ENCODE measurements at regions not wholly inside any gene's neighbourhood (a gene's known extent, or its start where the extent isn't known, plus 50 kb on each side); places are given as distances from the start of the nearest gene placed in this dataset.
"Not testable (repeated sequence)": the region's sequence is repeated elsewhere in the genome, so short reads cannot be mapped to it uniquely, and the experiment has no call there.

DNA sequence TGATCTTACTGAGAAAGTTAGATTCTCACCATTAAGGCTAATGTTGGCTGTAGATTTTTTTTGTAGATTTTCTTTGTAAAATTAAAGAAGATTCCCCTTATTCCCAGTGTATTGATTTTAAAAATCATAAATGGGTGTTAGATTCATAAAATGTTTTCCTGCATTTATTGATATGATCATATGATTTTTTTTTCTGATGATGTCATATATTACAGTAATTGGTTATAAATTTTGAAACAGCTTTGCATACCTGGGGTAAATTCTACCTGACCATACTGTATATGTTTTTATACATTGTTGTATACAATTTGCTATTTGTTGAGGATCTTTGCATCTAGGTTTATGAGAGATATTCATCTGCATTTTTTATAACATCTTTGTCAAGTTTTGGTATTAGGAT lies 880.3 kb upstream of the GRIA3 start:
- no peak for DNase-seq (ENCODE audit: low read depth in 2 of 2)

DNA sequence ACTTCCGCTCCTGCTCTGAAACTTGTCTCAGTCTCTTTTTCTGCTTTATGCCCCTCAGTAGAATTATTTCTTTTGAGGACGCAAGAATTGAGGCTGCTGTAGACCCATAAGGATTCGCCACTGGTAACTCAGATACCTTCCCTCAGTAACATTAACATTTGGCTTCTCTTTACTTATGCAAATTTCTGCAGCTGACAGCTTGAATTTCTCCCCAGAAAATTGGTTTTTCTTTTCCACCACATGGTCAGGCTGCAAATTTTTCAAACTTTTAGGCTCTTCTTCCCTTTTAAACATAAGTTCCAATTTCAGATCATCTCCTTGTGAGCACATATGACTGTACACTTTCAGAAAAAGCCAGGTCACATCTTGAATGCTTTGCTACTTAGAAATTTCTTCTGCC lies 839.3 kb upstream of the GRIA3 start:
- DNase-seq (ENCODE audit: low read depth in 2 of 2): no peak

DNA sequence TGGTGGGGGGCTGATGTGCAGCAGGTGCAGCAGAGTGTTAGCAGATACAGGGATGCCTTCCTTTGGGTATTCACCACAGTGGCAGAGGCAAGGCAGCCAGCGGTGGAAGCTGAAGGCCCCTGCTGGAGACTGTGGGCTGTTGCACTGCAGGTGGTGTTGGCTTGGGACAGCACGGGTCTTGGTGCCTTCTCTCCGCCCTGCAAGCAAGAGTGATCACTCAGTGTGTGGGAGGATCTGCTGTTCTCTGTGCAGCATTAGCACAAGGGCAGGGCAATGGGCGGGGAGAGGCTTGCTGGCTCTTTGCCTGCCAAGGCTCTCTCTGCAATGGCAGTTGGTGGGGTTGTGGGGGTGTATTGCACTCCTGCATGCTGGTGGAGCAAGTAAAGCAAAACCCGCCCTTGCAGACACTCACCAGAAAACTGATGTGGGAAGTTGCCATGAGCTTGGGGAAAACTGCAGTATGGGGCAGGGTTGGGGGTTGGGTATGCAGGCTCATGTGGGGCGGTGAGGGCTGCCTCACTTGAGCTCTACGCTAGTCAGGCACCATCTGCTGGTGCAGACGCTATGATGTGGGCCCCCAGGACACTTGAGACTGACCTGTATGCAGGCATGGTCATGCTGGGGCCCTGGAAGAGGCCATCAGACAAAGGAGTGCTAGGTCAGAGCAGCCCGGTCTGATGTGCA lies 820.8 kb upstream of the GRIA3 start:
- DNase-seq (ENCODE audit: low read depth in 2 of 2): no peak

DNA sequence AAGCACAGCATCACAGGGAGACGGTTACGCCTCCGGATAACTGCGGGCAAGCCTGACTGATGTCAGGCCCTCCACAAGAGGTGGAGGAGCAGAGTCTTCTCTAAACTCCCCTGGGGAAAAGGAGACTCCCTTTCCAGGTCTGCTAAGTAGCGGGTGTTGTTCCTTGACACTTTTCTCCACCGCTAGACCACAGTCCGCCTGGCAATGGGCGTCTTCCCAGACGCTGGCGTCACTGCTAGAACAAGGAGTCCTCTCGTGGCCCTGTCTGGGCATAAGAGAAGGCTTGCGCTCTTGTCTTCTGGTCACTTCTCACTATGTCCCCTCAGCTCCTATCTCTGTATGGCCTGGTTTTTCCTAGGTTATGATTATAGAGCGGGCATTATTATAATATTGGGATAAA lies 808.5 kb upstream of the GRIA3 start:
- not testable (repeated sequence) for DNase-seq (ENCODE audit: low read depth in 2 of 2)

DNA sequence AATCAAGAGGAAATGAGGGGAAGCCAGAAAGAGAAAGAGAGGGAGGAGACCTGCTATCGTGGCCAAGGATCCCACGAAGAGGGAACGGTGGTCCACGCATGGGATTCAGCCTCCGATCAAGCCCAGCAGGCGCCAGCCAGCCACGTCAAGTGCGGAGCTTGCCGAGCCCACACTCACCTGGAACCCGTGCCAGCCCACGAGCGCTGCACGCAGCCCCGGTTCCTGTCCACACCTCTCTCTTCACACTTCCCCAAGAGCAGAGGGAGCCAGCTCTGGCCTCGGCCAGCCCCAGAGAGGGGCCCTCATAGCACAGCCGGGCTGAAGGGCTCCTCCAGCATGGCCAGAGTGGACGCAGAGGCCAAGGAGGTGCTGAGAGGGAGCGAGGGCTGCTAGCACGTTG lies 795.1 kb upstream of the GRIA3 start:
- no peak for DNase-seq (ENCODE audit: low read depth in 2 of 2)

DNA sequence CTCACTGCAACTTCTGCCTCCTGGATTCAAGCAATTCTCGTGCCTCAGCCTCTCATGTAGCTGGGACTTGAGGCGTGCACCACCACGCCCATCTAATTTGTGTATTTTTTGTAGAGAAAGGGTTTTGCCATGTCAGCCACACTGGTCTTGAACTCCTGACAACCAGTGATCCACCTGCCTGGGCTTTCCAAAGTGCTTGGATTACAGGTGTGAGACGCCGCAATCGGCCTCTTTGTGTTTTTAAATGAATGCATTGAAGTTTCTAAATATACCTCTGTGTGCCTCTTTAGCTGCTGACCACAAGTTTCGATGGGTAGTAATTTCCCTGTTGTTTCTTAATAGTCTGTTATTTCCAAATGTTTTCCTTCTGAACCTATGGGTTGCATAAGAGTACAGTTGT lies 765.3 kb upstream of the GRIA3 start:
- no peak for DNase-seq (ENCODE audit: low read depth in 2 of 2)

DNA sequence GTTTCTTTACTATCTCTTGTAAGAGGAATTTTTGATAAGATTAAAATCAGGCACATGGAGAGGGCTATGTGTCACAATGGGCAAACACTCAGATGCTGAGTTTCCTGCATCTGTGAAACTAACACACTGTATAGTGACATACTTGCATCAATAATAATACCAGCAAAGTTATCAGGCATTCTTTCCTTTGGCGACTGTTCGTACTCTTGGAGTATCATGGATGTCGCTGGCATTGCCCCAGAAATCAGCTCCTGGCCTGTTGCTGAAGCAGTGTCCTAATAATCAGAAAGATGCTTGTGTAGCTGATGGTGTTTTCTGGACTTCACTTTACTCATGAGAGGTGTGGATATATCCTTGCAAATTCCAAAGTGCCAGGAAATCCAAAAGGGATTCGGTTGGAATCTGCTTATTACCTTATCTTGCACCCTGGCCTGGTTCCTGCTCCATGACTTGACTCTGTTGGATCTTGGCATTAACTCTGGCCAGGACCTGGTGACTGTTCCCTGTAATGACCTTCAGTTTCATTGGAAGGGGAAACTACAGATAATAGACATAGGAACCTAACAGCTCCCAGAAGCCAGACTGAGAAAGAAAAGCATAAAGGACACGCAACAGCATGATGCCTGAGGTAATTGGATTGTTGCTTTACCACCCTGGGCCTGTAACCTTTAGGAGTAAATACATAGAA lies 762.5 kb upstream of the GRIA3 start:
- DNase-seq (ENCODE audit: low read depth in 2 of 2): no peak

DNA sequence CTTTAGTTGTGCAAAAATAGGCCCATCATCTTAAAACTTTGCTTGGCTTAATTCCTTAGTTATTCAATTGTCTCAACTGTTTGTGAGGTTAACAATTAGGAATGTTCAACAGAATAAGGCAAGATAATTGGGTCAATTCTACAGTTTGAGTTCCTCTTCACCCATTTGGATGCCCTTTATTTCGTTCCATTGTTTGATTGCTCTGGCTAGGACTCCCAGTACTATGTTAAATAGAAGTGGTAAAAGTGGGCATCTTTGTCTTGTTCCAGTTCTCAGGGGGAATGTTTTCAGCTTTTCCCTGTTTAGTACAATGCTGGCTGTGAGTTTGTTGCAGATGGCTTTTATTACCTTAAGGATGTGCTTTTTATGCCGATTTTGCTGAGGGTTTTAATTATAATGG lies 761.5 kb upstream of the GRIA3 start:
- DNase-seq (ENCODE audit: low read depth in 2 of 2): no peak

DNA sequence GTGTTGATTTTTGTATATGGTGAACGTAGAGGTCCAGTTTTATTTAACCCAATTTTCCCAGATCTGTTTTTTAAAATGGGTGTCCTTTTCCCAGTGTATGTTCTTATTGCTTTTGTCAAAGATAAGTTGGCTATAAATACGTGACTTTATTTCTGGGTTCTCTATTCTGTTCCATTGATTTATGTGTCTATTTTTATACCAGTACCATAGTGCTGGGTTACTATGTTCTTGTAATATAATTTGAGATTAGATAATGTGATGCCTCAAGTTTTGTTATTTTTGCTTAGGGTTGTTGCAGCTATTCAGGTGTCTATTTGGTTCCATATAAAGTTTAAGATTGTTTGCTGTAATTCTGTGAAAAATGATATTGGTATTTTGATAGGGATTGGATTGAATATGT lies 749.1 kb upstream of the GRIA3 start:
- no peak for DNase-seq (ENCODE audit: low read depth in 2 of 2)

DNA sequence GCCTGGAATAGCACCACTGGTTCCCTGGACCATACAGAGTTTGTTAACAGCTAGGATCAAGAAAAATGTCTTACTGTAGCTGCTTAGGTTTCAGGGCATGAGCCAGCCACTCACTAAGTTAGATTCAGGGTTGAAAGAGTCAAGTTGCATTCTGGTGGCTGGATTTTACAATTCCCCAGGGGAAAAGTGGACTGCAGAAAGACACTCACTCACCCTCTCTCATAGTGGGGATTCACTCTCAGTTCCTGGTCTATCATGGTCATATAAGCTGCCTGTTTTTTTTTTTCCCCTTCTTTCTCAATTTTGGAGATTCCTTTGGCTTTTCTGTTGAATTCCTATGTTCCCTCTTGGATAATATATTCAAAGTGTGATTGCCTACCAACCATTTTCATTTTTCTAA lies 744.2 kb upstream of the GRIA3 start:
- DNase-seq (ENCODE audit: low read depth in 2 of 2): no peak

DNA sequence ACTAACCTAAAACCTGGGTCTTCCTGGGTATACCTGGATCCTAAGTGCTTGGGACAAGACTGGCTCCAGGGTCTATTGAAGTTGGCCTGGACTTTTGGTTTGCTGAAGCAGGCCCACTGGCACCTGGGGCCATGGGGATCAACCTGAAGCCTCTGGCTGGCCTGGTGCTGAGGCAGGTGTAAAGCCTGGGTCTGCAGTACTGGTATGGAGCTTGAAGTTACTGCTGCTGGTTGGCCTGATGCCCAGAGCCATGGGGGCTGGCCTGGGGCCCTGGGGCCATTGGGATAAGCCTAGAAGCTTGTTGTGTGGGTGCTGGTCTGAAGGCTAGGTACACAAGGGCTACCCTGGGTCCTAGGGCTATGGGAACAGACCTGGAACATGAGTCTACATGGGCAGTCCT lies 743.2 kb upstream of the GRIA3 start:
- DNase-seq (ENCODE audit: low read depth in 2 of 2): no peak

DNA sequence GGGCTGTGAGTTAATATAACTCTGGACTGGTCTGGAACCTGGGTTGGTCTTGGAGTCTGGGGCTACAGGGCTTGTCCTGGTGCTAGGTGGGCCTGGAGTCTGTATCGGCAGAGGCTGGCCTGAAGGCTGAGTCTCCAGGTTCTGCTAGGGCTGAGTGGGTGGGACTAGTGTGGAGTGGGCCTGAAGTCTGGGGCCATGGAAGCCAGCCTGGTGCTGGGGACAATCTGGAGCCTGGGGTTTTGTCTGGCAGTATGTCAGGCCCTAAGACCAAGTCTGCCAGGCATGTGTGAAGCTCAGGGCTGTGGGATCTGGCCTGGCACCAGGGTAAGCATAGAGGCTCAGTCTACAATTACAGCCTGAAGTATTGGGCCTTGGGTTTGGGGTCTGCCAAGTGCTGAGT lies 742.6 kb upstream of the GRIA3 start:
- no peak for DNase-seq (ENCODE audit: low read depth in 2 of 2)

DNA sequence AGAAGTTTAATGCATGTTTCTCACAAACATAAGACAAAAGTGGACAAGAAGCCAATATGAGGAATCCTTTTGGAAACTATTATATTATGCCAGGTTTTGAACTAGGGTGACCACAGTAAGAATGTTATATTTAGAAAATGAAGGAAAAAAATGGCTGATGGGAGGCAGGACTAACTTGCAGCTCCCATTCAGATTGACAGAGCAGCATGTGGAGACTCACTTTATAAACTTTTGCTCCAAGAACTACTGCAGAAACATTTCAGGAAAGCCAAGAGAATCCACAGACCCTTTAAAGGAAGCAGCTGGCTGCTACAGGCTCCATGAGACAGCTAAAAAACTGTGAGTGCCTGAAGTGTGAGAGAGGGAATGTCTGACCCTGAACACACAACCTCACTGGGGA lies 738.6 kb upstream of the GRIA3 start:
- DNase-seq (ENCODE audit: low read depth in 2 of 2): no peak

DNA sequence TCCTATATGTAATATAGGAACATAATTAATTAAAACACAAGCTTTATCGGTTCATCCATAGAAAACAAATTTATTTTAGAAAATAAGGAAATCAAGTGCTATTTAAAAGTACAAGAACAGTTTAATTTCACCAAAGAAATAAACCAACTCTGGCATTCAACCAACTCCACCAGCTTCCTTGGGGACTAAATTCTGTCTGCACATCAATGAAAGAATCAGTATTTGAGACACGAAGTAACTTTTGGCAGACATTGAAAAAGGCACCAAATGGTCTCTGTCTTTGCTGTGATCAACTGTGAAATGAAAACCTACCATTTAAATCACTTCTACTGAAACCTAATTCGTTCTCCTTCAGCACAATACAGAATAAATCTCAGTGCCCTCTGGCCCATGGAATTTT lies 719.7 kb upstream of the GRIA3 start:
- no peak for DNase-seq (ENCODE audit: low read depth in 2 of 2)

DNA sequence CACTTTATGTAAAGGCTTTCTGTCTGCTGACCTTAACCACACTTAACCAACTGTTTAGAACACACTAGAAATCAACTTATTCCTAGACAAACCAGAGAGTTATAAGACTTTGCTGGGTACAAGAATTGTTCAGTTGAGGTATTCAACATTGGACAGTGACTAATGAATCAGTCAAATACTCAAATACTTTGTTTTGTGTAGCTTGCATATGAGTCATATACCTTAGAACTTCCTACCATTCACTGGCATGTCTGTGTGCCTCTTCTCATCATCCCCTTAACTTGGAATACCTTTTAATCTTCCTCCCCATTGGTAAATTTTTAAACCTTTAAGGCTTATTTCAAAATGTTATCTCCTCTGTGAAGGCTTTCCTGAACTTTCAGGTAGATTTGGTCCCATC lies 708.8 kb upstream of the GRIA3 start:
- DNase-seq (ENCODE audit: low read depth in 2 of 2): no peak

DNA sequence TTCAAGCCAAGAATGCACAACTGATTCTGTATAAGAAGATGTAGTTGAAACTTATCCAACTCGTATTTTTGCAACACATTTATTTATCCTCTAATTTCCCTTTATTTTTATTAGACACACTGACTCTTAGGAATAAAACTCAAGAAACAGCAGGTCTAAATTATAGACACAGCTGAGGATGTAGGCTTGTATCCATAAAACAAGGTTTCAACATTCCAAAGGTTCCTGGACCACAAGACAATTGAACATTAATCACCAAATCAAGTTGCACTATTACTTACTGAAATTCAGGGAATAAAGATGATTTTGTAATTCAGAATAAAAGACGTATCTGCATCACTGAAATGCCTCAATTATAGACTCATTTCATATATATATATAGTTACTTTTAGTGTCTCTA lies 683.5 kb upstream of the GRIA3 start:
- DNase-seq (ENCODE audit: low read depth in 2 of 2): no peak

DNA sequence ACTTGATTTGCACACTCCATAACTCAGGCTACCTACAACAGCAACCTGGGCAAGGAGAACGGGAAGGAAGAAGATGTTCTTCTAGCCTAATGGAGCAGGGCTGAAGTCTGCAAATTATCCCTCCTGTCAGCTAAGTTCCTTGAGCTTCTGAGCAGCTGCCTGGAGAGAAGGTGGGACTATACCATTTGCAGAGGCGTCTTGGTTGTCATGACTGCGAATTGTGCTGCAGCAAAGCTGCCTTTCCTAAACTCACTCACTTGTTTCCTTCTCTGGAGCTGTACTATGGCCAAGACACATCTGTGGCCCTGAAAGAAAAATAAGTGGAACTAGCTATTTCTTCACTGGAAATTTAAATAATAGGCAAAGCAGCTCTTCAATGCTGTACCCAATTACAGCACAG lies 682.4 kb upstream of the GRIA3 start:
- DNase-seq (ENCODE audit: low read depth in 2 of 2): no peak

DNA sequence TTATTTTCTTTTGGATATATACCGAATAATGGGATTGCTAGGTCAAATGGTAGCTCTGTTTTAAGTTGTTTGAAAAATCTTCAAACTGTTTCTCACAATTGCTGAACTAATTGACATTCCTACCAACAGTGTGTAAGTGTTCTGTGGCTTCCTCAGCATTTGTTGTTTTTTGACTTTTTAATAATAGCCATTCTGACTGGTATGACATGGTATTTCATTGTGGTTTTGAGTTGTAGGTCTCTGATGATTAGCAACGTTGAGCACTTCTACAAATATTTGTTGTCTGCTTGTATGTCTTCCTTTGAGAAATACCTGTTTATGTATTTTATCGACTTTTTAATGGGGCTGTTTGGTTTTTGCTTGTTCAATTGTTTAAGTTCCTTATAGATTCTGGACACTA lies 680.1 kb upstream of the GRIA3 start:
- DNase-seq (ENCODE audit: low read depth in 2 of 2): no peak

DNA sequence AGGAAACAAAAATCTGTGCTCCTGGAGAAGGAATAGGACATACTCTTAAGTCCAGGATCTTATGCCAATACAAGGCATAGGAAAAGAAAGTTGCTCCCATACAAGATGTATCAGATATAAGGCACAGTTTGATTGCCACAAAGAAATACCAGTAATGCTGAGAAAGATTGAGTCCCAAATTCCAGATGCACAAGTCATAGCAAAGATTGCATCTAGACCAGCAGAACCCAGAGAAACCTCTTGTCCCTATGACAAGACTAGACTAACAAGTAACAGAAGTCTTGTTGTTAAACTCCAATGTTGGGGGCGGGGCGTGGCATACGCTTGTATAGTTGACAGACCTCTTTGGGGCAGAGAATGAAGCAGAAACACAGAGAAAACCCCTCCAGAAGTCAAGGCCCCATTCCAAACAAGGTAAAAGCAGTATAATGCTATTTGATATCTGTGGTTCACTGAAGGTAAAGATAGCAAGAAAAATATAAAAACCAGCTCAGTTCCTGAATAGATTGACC lies 671.5 kb upstream of the GRIA3 start:
- no peak for DNase-seq (ENCODE audit: low read depth in 2 of 2)

DNA sequence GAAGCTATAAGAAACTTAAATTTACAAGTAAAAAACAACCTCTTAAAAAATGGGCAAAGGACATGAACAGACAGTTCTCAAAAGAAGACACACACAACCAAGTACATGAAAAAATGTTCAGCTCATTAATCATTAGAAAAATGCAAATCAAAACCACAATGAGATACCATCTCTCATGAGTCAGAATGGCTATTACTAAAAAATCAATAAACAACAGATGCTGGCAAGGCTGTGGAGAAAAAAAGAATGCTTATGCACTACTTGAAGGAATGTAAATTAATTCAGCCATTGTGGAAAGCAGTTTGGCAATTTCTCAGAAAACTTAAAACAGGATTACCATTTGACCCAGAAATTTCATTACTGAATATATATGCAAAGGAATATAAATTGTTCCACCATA lies 666.3 kb upstream of the GRIA3 start:
- no peak for DNase-seq (ENCODE audit: low read depth in 2 of 2)

DNA sequence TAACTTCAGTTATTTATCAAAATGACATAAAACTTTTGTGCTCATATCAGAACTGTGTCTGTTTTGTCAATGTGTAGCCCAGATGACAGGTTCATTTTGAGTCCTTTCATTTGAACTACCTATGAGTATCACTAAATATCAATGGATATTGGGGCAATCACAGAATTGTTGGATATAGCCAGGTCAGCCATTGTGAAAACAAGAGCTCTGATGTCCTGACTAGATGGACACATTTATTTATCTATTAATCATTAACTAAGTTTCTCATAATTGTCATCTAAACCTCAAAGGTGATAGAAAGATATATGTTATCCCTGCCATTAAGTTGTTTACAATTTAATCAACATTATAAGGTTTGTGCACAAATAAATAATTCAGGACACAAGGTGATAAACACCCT lies 638.3 kb upstream of the GRIA3 start:
- DNase-seq (ENCODE audit: low read depth in 2 of 2): no peak

DNA sequence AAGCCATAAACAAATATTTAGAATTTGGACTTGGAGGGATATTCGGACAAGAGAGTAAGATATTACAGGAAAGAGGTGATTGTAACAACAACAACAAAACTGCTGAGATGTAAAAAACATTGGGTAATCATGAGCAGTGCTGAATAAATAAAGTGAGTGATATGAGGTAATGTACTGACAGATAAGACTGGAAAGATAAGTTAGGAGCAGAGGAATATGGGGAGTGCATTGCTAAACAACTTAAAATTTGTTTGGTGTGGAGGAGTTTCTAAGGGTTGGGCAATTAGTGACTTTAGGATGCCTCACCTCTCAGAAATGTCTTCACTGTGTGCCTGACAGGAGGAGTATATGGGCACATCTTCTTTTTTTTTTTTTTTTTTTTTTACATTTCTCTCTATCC lies 637.8 kb upstream of the GRIA3 start:
- no peak for DNase-seq (ENCODE audit: low read depth in 2 of 2)

DNA sequence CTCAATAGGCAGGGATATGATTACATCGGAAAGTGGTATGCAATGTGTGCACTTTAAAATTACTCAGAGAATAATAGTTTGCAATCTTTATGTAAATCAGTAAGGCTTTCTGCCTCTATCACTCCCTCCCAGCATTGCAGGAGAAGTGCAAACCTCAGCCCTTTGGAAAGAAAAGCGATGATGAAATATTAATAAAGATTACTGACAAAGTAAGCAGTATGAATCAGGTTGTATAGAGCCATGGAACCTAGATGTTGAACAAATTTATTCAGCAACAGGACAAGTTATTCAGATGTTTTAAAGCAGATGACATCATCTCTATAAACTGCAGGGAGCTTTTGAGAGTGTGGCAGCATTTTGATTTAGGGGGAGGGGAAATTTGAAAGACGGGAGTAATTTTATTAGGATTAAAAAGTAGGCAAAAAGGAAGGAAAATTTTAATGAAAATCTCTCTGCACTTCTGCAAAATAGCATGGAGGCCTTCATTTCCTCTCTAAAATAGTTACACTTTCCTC lies 631.7 kb upstream of the GRIA3 start:
- DNase-seq (ENCODE audit: low read depth in 2 of 2): no peak

DNA sequence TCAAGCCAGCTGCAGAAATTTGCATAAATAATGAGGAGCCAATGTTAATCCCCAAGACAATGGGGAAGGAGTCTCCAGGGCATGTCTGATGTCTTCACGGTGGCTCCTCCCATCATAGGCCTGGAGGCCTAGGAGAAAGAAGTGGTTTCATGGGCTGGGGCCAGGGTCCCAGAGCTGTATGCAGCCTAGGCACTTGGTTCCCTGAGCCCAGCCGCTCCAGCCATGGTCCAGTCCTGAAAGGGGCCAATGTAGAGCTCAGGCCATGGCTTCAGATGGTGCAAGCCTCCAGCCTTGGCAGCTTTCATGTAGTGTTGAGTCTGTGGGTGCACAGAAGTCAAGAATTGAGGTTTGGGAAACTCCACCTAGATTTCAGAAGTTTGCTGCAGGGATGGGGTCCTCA lies 628.2 kb upstream of the GRIA3 start:
- no peak for DNase-seq (ENCODE audit: low read depth in 2 of 2)
